HG03378 (cell line): ENCODE measurements at regions not wholly inside any gene's neighbourhood (a gene's known extent, or its start where the extent isn't known, plus 50 kb on each side); places are given as distances from the start of the nearest gene placed in this dataset.
"Not testable (repeated sequence)": the region's sequence is repeated elsewhere in the genome, so short reads cannot be mapped to it uniquely, and the experiment has no call there.

Experiments
- ATAC-seq: cut with Tn5 transposase; IDR thresholded peaks from one replicate; pipeline ENCODE4 v1.9.1; 2021; ENCODE audit warnings: mild to moderate bottlenecking, moderate library complexity; ENCODE audit not compliant: unreplicated experiment

- peak; percentile 97 for ATAC-seq
These were observed 144.8 kb upstream of the PIK3R1 start for GRCh38 chr5:68070591-68071281.

- ATAC-seq = no peak
These were observed 147.5 kb upstream of the PIK3R1 start for GRCh38 chr5:68067976-68068603.

- ATAC-seq = no peak
These were observed 148.3 kb upstream of the PIK3R1 start for GRCh38 chr5:68067291-68067690.

- ATAC-seq = no peak
These were observed 149.1 kb upstream of the PIK3R1 start for GRCh38 chr5:68066277-68066955.

GRCh38 chr5:68065321-68065720 is 150.2 kb upstream of the PIK3R1 start:
- not testable (repeated sequence) for ATAC-seq

GRCh38 chr5:68060382-68060781 is 155.2 kb upstream of the PIK3R1 start:
- ATAC-seq = no peak

- no peak for ATAC-seq
These were observed 158.4 kb upstream of the PIK3R1 start for GRCh38 chr5:68057191-68057590.

- ATAC-seq = no peak
These were observed 159.9 kb upstream of the PIK3R1 start for GRCh38 chr5:68055686-68056085.

- ATAC-seq = no peak
These were observed 160.9 kb upstream of the PIK3R1 start for GRCh38 chr5:68054638-68055037.

- ATAC-seq = no peak
These were observed 162.4 kb upstream of the PIK3R1 start for GRCh38 chr5:68053202-68053601.

GRCh38 chr5:68049053-68049713 is 166.4 kb upstream of the PIK3R1 start:
- no peak for ATAC-seq

- ATAC-seq = no peak
These were observed 167.0 kb upstream of the PIK3R1 start for GRCh38 chr5:68048516-68048915.

- not testable (repeated sequence) for ATAC-seq
These were observed 167.5 kb upstream of the PIK3R1 start for GRCh38 chr5:68048054-68048453.

- ATAC-seq = no peak
These were observed 168.5 kb upstream of the PIK3R1 start for GRCh38 chr5:68047035-68047434.

GRCh38 chr5:68046445-68046844 is 169.1 kb upstream of the PIK3R1 start:
- no peak for ATAC-seq

- peak; percentile 90 for ATAC-seq
These were observed 174.3 kb upstream of the PIK3R1 start for GRCh38 chr5:68041293-68041692.

GRCh38 chr5:68037546-68037945 is 178.0 kb upstream of the PIK3R1 start:
- ATAC-seq = no peak

- no peak for ATAC-seq
These were observed 181.5 kb upstream of the PIK3R1 start for GRCh38 chr5:68033961-68034571.

- ATAC-seq = no peak
These were observed 182.5 kb upstream of the PIK3R1 start for GRCh38 chr5:68033029-68033428.

GRCh38 chr5:68032216-68032762 is 183.3 kb upstream of the PIK3R1 start:
- ATAC-seq = no peak
